Stimulated activated CD4-positive, alpha-beta T cell treated with anti-CD3 and anti-CD28 coated beads, Interleukin-1b, Interleukin-23, amount 100 ng/mL, for 48 hours (primary cell): ENCODE measurements at regions not wholly inside any gene's neighbourhood (a gene's known extent, or its start where the extent isn't known, plus 50 kb on each side); places are given as distances from the start of the nearest gene placed in this dataset.
"Not testable (repeated sequence)": the region's sequence is repeated elsewhere in the genome, so short reads cannot be mapped to it uniquely, and the experiment has no call there.

Source experiments
- DNase-seq: peaks from one replicate; pipeline ENCODE4 v3.0.0-alpha.2; 2020

- no peak for DNase-seq
Measured at GRCh38 chr9:29208670-29209069, 1635.4 kb upstream of the C9orf72 start.

DNA sequence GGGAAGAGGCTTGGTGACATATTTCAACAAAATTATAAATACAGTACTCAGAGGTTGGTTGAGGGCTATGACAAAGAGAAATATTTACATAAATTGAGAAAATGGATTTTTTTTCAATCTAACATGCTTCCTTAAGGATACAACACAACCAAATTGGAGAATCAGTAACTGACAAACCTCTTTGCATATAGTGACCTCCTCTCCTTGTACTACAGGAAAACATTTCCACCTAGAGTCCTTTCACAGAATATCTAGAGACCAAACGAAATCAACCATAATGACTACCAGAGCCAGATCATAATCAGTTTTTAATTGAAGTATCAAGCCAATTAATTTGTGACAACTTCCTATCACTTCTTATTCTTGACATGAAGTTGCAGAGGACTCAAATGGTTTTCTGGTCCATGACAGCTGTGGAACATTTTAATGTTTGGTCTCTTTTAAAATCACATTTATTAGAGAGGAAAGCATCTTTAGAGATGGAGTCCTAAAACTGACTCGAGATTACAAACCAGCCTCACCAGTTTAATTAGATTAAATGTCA is 1636.5 kb upstream of the C9orf72 start:
- no peak for DNase-seq

- DNase-seq, result no peak
Measured at GRCh38 chr9:29211003-29211579, 1637.8 kb upstream of the C9orf72 start.

DNA sequence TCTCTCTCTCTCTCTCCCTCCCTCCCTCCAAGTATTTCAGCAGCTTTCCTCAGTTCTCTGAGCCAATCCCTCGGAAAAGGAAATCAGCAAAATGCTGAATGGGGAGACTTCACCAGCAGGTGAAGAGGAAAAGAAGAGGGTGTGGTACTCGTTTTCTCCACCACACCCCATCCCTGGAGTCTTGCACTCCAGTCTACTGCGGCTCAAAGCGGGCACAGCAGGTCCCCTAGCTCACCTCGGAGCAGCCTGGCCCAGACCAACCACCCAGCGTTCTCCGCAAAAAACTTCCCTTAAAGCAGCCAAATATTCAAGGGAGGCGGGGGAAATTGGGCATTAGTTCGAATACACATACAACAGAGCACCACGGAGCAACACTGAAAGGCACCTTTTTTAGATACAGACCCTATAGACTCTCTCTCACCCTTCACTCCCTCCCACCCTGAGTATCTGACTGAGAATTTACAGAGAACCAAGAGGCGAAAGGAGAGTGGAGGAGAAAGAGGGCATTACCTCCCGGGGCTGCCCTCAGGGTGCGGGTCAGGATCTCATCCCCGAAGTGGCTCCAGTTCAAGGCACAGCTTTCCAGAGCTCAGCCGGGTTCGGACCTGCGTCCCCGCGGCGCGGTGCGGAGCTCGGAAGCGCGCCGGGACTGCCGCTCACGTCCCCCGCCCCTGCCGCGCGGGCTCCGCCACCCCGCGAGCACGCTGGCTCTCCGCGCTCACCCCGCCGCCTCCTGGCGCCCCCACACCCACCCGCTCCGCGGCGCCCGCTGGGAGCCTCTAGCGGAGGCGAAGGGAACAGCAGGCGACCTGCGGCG is 1638.5 kb upstream of the C9orf72 start:
- DNase-seq, result peak; percentile 33

DNA sequence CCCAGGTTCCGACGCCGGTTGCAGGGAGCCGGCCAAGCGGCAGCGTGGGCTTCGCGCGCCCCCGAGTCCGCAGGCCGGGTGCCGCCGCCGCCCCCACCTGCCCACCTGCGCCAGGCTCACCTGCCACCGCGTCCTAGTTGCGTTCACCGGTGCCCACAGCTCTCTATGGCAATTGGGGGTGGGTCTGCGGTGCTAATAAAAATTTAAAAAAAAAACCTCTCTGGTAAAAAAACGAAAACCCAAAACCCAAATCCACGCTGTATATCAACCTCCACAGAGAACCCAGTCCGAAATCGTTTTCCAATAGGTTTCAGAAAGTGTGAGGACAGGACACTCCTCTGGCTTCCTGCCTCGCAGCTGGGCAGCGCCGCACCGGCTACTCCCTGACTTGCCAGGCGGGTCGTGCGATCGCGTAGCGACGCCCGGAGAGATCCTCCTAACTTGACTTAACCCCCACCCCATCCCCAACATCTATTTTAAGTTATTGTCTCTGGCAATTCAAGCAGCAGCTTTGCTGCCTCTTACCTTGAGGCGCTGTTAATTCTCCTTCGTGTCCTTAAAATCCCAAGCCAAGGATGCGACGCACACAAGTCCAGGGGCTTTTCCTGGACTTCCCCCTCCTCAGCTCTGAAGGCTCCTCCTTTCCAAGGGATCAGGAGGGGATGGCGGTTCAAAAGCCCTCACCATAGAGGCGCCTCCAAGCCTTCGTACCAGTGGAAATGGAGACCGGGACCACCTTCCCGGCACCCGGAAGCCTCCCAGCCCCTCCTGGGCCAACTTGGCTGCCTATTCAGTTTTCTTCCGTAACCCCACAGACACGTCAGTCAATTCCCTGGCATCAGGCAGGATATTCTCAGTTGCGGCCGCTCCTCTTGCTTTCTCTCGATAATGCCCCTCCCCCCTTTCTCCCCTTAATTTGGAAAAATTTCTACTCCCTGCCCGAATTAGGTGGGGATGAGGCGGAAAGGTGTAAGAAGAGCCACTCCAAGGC is 1639.4 kb upstream of the C9orf72 start:
- DNase-seq, result no peak

GRCh38 chr9:29213417-29214153 is 1640.3 kb upstream of the C9orf72 start, which contains the start of gene LINGO2:
LINGO2 (minus strand) TSS chr9:29213601.
- DNase-seq, result no peak

- DNase-seq, result no peak
Measured at GRCh38 chr9:29214154-29214689, 1640.9 kb upstream of the C9orf72 start.

- no peak for DNase-seq
Measured at GRCh38 chr9:29214690-29215253, 1641.5 kb upstream of the C9orf72 start.

- no peak for DNase-seq
Measured at GRCh38 chr9:29217966-29218365, 1644.7 kb upstream of the C9orf72 start.

GRCh38 chr9:29220596-29221251 is 1647.4 kb upstream of the C9orf72 start:
- DNase-seq, result no peak

DNA sequence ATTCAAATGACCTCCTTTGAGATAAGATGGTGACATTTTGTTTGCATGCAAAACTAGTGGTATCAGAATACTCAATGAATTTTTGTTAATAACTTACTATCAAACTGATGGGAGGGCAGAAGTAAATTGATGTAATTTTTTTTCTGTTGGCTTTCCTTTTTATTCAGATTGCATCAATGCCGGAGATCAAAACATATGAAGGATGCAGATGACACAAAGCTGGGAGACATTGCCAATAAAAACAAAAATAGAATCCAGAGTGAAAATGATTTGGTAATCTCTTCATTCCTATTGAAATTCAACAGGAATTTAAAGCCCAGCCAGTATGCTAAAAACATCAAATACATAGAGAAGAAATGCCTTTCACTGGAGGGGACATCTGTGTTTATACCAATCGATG is 1655.3 kb upstream of the C9orf72 start:
- DNase-seq, result no peak

- no peak for DNase-seq
Measured at GRCh38 chr9:29230931-29231330, 1657.7 kb upstream of the C9orf72 start.

DNA sequence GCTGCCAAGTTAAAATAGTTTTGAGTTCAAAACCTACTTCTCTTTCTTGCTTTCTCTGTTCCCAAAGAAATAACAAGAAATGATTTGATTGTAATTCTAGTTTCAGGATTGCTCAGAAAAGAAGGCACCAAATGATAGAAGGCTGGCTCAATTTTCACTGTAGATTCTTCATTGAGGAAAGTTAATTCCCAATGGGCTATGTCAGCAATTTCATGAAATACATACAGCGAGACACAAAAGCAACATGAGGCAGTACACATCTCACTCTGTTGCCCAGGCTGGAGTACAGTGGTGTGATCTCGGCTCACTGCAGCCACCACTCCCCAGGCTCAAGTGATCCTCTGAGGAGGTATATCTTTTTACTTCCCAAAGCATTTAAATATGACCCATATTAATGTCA is 1659.9 kb upstream of the C9orf72 start:
- DNase-seq, result no peak

DNA sequence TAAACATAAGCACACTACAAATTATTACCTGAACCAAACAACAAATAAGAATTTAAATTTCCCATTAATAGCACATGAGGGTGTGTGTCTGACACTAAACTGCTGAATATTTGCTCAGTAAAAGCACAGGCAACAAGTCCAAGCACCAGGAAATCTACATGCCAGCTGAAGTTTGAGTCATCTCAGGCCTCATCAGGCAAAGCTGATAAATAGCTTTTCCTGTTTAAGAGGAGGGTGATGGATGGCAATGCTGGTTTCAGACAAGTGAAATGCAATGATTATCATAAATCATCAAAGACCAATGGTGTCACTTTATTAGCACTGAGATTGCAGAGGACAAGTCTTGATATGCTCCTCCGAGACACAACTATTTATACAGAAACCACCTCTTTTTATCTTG is 1668.0 kb upstream of the C9orf72 start:
- DNase-seq, result no peak

DNA sequence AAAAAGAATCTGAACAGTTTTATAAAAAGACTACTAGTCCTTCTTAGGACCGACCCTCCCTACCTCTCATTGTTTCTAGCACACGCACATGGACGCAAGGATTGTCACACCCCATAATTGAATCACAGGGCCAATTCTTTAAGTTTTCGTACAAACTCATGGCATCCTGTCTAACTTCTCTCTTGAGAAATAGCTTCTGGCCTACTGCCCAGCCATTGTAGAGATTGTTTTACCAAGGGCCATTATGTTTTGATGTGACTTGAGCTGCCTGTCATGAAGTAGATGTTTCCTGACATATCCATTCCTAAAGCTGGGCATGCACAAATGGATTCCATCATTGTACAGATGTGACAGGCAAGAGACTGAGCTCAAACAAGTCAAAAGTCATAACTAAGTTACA is 1672.1 kb upstream of the C9orf72 start:
- DNase-seq, result no peak

DNA sequence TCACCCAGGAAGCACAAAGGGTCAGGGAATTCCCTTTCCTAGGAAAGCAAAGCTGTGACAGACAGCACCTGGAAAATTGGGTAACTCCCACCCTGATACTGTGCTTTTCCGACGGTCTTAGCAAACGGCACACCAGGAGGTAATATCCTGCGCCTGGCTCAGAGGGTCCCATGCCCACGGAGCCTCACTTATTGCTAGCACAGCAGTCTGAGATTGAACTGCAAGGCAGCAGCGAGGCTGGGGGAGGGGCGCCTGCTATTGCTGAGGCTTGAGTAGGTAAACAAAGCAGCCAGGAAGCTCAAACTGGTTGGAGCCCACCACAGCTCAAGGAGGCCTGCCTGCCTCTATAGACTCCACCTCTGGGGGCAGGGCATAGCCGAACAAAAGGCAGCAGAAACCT is 1697.1 kb upstream of the C9orf72 start:
- not testable (repeated sequence) for DNase-seq

GRCh38 chr9:29282121-29282520 is 1708.8 kb upstream of the C9orf72 start:
- DNase-seq, result no peak

DNA sequence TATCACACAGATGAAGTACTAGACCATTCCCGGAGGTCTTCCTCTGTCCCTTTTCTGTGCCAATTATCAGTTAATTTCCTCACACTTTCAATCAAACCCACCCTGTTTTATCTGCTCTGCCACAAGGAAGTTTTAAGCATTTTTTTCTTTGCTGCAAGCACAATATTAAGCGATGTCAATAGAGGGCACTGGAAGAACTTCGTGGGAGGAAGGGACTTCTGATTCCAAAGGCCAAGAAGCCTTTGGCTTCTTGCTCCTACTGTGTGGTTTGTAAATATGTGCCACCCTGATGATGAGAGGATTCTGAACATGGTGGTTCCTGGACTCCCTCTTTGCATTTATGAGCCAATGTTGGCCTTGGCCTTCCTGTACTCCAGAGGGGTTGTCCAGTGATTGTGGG is 1712.5 kb upstream of the C9orf72 start:
- no peak for DNase-seq

DNA sequence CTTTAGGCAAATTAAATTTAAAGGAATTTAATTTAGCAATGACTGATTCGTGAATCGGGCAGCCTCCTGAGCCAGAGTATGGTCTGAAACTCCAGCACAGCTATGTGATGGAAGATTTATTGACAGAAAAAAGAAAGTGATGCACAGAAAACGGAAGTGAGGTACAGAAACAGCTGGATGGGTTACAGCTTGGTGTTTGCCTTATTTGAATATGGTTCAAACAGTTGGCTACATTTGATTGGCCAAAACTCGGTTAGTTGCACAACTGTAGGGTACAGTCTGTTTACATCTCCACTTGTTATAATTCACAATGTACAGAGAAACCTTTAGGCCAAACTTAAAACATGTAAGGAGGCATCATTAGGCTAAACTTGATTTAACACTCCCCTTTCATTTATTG is 1716.1 kb upstream of the C9orf72 start:
- no peak for DNase-seq

DNA sequence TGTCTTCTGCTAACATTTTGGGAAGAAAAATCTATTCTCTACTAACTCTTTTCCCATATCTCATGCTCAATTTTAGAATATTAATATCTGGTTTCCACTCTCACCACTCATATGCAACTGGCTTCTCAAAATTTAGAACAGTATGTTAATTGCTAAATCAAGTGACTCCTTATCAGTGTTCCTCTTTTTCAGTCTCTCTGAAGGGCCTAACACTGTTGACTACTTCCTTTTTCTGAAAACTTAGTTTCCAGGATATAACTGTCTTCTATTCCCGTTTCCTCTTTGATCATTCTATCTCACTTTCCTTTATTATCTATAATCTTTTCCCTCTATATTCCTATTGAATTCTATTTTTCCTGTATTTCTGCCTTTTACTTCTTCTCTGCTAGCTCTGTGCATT is 1717.2 kb upstream of the C9orf72 start:
- DNase-seq, result no peak

- DNase-seq, result no peak
Measured at GRCh38 chr9:29297592-29297991, 1724.3 kb upstream of the C9orf72 start.
